Nephron progenitor cell (in vitro differentiated cells): ENCODE measurements at regions not wholly inside any gene's neighbourhood (a gene's known extent, or its start where the extent isn't known, plus 50 kb on each side); places are given as distances from the start of the nearest gene placed in this dataset.

Experiments
- DNase-seq: peaks from one replicate; pipeline ENCODE4 v3.0.0; 2021
- H3K27ac Mint-ChIP-seq: 2 replicates; pipeline ENCODE4 v1.8.0; 2021; ENCODE audit warnings: mild to moderate bottlenecking, moderate library complexity, mixed read lengths
- H3K27me3 Mint-ChIP-seq: 2 replicates; pipeline ENCODE4 v1.8.0; 2021; ENCODE audit warnings: mild to moderate bottlenecking, low read depth, mixed read lengths; ENCODE audit not compliant: poor library complexity
- H3K36me3 Mint-ChIP-seq: 2 replicates; pipeline ENCODE4 v1.8.0; 2021; ENCODE audit warnings: low read depth, mixed read lengths
- H3K4me1 Mint-ChIP-seq: 2 replicates; pipeline ENCODE4 v1.8.0; 2021; ENCODE audit warnings: mixed read lengths
- H3K4me3 Mint-ChIP-seq: 2 replicates; pipeline ENCODE4 v1.8.0; 2021; ENCODE audit warnings: mild to moderate bottlenecking, moderate library complexity, mixed read lengths
- H3K9me3 Mint-ChIP-seq: 2 replicates; pipeline ENCODE4 v1.8.0; 2021; ENCODE audit warnings: mild to moderate bottlenecking, moderate library complexity, mixed read lengths
- TF ChIP-seq, protein P1 (sequence below): fragments of 200-600 bp; sonication (generic); IDR thresholded peaks from 2 replicates; pipeline ENCODE4 v1.5.0; 2021; ENCODE audit warnings: antibody characterized with exemption

DNA sequence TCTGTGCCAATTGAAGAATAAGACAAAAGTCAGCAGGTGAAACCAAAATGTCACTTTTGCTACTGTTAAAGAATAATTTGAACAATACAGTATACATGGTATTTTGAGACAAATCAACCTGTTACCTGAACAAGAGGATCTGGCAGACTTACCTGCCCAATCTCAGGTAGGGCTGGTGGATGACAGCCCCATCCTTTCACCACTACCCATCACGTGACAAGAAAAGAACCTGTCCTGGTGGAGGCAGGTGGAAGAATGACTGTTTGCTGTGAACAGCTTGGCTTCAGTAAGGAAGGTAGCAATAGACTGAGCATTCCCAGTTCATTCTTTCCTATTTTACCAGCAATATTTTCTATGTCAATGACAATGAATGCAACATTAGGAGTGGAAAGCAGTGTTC, 349.6 kb downstream of the GPATCH2 start:
- no peak overlapping the region for H3K27ac Mint-ChIP-seq
- no peak overlapping the region for H3K4me3 Mint-ChIP-seq
- no peaks in the 10 kb centered on the region for H3K4me1 Mint-ChIP-seq
- H3K27me3 Mint-ChIP-seq = peaks cover 7% of the 10 kb centered on the region
- TF ChIP-seq, protein P1, sequence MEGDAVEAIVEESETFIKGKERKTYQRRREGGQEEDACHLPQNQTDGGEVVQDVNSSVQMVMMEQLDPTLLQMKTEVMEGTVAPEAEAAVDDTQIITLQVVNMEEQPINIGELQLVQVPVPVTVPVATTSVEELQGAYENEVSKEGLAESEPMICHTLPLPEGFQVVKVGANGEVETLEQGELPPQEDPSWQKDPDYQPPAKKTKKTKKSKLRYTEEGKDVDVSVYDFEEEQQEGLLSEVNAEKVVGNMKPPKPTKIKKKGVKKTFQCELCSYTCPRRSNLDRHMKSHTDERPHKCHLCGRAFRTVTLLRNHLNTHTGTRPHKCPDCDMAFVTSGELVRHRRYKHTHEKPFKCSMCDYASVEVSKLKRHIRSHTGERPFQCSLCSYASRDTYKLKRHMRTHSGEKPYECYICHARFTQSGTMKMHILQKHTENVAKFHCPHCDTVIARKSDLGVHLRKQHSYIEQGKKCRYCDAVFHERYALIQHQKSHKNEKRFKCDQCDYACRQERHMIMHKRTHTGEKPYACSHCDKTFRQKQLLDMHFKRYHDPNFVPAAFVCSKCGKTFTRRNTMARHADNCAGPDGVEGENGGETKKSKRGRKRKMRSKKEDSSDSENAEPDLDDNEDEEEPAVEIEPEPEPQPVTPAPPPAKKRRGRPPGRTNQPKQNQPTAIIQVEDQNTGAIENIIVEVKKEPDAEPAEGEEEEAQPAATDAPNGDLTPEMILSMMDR = no peak
- DNase-seq = no peak
- H3K9me3 Mint-ChIP-seq = no peaks in the 10 kb centered on the region
- no peaks in the 10 kb centered on the region for H3K36me3 Mint-ChIP-seq

DNA sequence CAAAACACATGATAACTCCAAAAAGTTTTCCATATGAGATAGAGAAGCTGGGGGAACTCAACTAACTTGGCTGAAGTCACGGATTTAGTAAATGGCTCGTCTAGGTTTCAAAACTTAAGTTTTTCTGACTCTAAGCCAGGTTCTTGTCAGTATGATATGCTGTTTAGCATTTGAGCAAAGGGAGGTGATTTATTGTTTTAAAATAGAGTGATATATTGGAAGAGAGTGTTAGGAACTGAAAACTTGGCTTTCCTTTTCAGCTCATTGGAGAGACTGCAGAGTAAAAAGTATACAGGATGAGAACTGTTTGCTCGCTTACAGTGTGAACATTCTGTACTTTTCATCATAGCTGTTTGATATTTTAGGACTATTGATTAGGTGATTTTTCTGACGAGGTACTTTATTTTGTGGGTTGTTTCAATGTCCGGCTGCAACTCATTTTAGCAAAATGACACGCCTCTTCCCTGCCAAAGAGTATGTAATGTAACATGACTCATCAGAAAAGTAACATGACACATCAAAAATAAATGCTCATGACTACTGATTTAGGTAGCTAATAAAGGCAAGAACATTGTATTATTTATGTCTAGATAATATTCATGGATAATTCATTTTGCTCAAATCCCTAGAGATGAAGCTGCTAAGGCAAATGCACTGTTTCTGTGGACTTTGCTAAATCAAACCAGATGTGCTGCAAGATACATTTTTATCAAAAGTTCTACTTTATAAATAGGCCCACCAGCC, 355.1 kb downstream of the GPATCH2 start:
- no peaks in the 10 kb centered on the region for H3K36me3 Mint-ChIP-seq

DNA sequence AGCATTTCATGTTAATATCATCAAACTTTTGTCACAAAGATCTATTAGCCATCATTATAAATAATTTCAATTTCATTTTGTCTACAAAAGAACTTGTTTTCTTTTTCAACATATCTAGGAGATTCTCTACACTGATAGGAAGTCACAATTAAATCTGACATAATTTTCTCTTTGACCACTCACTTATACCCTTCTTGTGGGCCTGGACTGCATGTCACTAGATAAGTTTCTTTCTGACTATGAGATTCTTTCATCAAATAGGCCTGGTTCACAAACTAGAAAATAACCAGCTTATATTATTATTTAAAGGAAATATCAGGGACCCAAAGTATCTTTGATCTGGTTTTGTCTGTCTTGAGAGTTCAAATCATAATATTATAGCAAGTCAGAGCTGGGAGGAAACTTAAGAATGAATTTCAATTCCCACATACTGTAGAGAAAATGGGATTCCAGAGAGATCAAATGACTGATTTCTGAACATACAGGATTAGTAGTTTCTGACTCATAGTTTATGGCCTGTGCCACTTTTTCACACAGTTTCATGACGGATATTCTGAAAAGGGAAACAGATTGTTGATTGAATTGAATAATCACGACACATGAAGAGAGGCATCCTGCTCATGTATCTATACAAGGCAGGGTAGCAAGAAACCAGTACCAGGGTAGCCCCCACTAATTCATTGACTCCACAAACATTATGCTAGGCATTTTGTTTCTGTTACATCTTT, 355.8 kb downstream of the GPATCH2 start:
- peaks cover 7% of the 10 kb centered on the region for H3K27me3 Mint-ChIP-seq
- no peak for DNase-seq
- no peaks in the 10 kb centered on the region for H3K9me3 Mint-ChIP-seq
- H3K4me1 Mint-ChIP-seq = no peaks in the 10 kb centered on the region
- TF ChIP-seq, protein P1 = no peak
- no peaks in the 10 kb centered on the region for H3K36me3 Mint-ChIP-seq
- H3K4me3 Mint-ChIP-seq = no peak overlapping the region
- H3K27ac Mint-ChIP-seq = no peak overlapping the region

More for the DNA sequence above, 355.1 kb downstream of the GPATCH2 start:
- DNase-seq = no peak
- peaks cover 7% of the 10 kb centered on the region for H3K27me3 Mint-ChIP-seq
- H3K4me3 Mint-ChIP-seq = no peak overlapping the region
- H3K9me3 Mint-ChIP-seq = no peaks in the 10 kb centered on the region
- H3K27ac Mint-ChIP-seq = no peak overlapping the region
- H3K4me1 Mint-ChIP-seq = no peaks in the 10 kb centered on the region
- TF ChIP-seq, protein P1 = no peak

DNA sequence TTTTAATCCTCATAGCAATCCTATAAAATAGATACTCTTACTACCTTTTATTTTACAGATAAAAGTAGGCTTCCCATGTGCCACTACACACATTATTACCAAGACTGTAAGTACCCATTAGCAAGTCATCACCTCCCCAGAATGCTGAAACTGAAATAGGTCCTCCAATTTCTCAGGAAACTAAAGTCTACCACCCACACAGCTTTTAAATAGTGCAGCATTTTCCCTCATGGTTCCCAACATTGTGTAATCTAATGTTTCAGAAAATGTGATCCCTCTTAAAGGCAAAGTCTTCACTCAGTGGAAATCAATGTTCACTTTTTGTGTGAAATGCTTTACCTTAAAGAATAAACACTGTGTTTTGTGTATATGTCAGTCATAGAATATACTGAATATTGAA, 356.5 kb downstream of the GPATCH2 start:
- H3K27ac Mint-ChIP-seq = no peak overlapping the region
- TF ChIP-seq, protein P1 = no peak
- H3K9me3 Mint-ChIP-seq = no peaks in the 10 kb centered on the region
- no peaks in the 10 kb centered on the region for H3K4me1 Mint-ChIP-seq
- H3K36me3 Mint-ChIP-seq = no peaks in the 10 kb centered on the region
- DNase-seq = no peak
- H3K4me3 Mint-ChIP-seq = no peak overlapping the region
- H3K27me3 Mint-ChIP-seq = peaks cover 12% of the 10 kb centered on the region

DNA sequence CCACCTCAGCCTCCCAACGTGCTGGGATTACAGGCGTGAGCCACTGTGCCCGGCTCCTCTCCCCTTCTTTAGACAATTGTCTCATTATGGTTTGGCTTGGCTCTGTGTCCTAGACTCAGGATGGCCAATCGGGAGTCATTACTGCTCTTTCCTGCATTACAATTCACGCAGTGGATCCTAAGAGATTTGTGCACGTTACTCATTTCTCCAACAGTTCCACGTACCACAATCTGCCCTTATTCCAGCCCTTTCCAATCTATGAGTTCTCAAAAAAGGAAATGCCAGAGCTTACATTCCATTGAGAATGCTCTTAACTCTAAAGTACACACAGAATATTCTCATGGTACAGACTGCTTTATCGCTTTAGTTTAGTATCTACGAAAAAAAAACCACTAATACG, 357.0 kb downstream of the GPATCH2 start:
- no peak overlapping the region for H3K27ac Mint-ChIP-seq
- TF ChIP-seq, protein P1 = no peak
- H3K4me1 Mint-ChIP-seq = no peaks in the 10 kb centered on the region
- no peak overlapping the region for H3K4me3 Mint-ChIP-seq
- no peaks in the 10 kb centered on the region for H3K36me3 Mint-ChIP-seq
- H3K9me3 Mint-ChIP-seq = no peaks in the 10 kb centered on the region
- no peak for DNase-seq
- H3K27me3 Mint-ChIP-seq = peaks cover 13% of the 10 kb centered on the region
